H1 (cell line): ENCODE measurements at regions not wholly inside any gene's neighbourhood (a gene's known extent, or its start where the extent isn't known, plus 50 kb on each side); places are given as distances from the start of the nearest gene placed in this dataset.
A peak's percentile ranks its signal among the peaks of the same experiment; 100 is the strongest.

Experiments
- CTCF ChIA-PET: fragments of 300-600 bp; sonication (Branson Sonifier 250); formaldehyde crosslinking; loops from one replicate; lab custom pipeline; 2021; ENCODE audit not compliant: partially characterized antibody; lab: Charles Lee
- POLR2A ChIA-PET: fragments of 300-600 bp; sonication (Branson Sonifier 250); formaldehyde crosslinking; loops from one replicate; lab custom pipeline; 2021; ENCODE audit warnings: inconsistent platforms; ENCODE audit not compliant: partially characterized antibody; lab: Charles Lee
- DNase-seq, 2 experiments: peaks; one replicate each; pipeline versions ENCODE4 v3.0.0 to v3.0.0-alpha.2; 2010 to 2022; ENCODE audit warnings: low spot score in 2 of 2, low read depth in 1 of 2, mixed read lengths in 1 of 2
- FAIRE-seq: peaks from 2 replicates; lab custom pipeline; 2011; peaks lifted over from hg19 to GRCh38; lab: Jason Lieb, UNC
- H2AFZ ChIP-seq: 2 replicates; pipeline ENCODE4 v1.8.1; 2012; ENCODE audit warnings: low read length, inconsistent platforms
- H2AK5ac ChIP-seq: 2 replicates; pipeline ENCODE4 v1.6.1; 2013; ENCODE audit warnings: low read depth, low read length
- H2BK120ac ChIP-seq: replicated peaks from 2 replicates; pipeline ENCODE3; 2013; ENCODE audit warnings: low read depth, low read length, inconsistent platforms
- H2BK12ac ChIP-seq: 2 replicates; pipeline ENCODE4 v1.6.1; 2013; ENCODE audit warnings: low read depth, low read length
- H2BK15ac ChIP-seq: 2 replicates; pipeline ENCODE4 v1.6.1; 2013; ENCODE audit warnings: low read length
- H2BK20ac ChIP-seq: 2 replicates; pipeline ENCODE4 v1.6.1; 2013; ENCODE audit warnings: low read length
- H2BK5ac ChIP-seq: 2 replicates; pipeline ENCODE4 v1.6.1; 2013; ENCODE audit warnings: low read depth, low read length
- H3K14ac ChIP-seq: 2 replicates; pipeline ENCODE4 v1.6.1; 2013; ENCODE audit warnings: inconsistent platforms; ENCODE audit not compliant: insufficient read length
- H3K18ac ChIP-seq: 2 replicates; pipeline ENCODE4 v1.6.1; 2013; ENCODE audit warnings: low read length; ENCODE audit errors: extremely low read depth
- H3K23ac ChIP-seq: 2 replicates; pipeline ENCODE4 v1.6.1; 2013; ENCODE audit warnings: inconsistent platforms; ENCODE audit not compliant: insufficient read length
- H3K23me2 ChIP-seq: 2 replicates; pipeline ENCODE4 v1.6.1; 2013; ENCODE audit warnings: low read depth, low read length
- H3K27ac ChIP-seq: 2 replicates; pipeline ENCODE4 v1.6.1; 2011; ENCODE audit warnings: low read depth, low read length, inconsistent platforms
- H3K27me3 ChIP-seq, 4 experiments: replicated peaks in 1 of 4; 1 replicate in 1 of 4; 2 replicates in 3 of 4; pipeline versions ENCODE4 v1.6.1 to v1.8.1; 2011 to 2013; ENCODE audit warnings: low read length in 3 of 4, mild to moderate bottlenecking in 3 of 4, inconsistent platforms in 2 of 4, mixed read lengths in 2 of 4, moderate library complexity in 1 of 4; ENCODE audit not compliant: control insufficient read depth in 3 of 4, insufficient read depth in 3 of 4; ENCODE audit errors: extremely low read depth in 1 of 4
- H3K36me3 ChIP-seq, 4 experiments: 2 replicates each; pipeline versions ENCODE4 v1.6.1 to v1.8.1; 2011 to 2013; ENCODE audit warnings: mild to moderate bottlenecking in 4 of 4, low read length in 3 of 4, moderate library complexity in 2 of 4, control low read depth in 1 of 4, inconsistent platforms in 1 of 4; ENCODE audit not compliant: insufficient read depth in 4 of 4, control insufficient read depth in 2 of 4
- H3K4ac ChIP-seq: replicated peaks from 2 replicates; pipeline ENCODE3; 2013; ENCODE audit warnings: low read length, low read depth, mixed read lengths, inconsistent platforms; ENCODE audit not compliant: insufficient read length
- H3K4me1 ChIP-seq, 4 experiments: replicated peaks in 1 of 4; 1 replicate in 1 of 4; 2 replicates in 3 of 4; pipeline versions ENCODE4 v1.6.1 to v1.8.1; 2011 to 2013; ENCODE audit warnings: low read length in 3 of 4, inconsistent platforms in 2 of 4, mixed read lengths in 1 of 4; ENCODE audit not compliant: insufficient read depth in 4 of 4, control insufficient read depth in 3 of 4
- H3K4me2 ChIP-seq, 2 experiments: 2 replicates each; pipeline versions ENCODE4 v1.6.1 to v1.8.1; 2011 to 2013; ENCODE audit warnings: low read depth in 2 of 2, low read length in 2 of 2, control low read depth in 1 of 2, inconsistent platforms in 1 of 2, mild to moderate bottlenecking in 1 of 2; ENCODE audit not compliant: insufficient read depth in 1 of 2
- H3K4me3 ChIP-seq, 4 experiments: fragments of 200-600, 300-600 bp in 1 of 4; sonication (generic), shearing (Covaris generic), sonication (Bioruptor Twin) in 1 of 4; 2 replicates each; pipeline versions ENCODE4 v1.5.1 to v1.8.1; 2011 to 2016; ENCODE audit warnings: low read length in 4 of 4, low read depth in 3 of 4, control low read depth in 2 of 4, inconsistent platforms in 2 of 4, mild to moderate bottlenecking in 2 of 4, mixed read lengths in 1 of 4, moderate library complexity in 1 of 4; ENCODE audit not compliant: insufficient read depth in 2 of 4; ENCODE audit errors: extremely low read depth in 1 of 4
- H3K56ac ChIP-seq: replicated peaks from 2 replicates; pipeline ENCODE3; 2013; ENCODE audit warnings: low read depth, mild to moderate bottlenecking, mixed read lengths, low read length, inconsistent platforms; ENCODE audit not compliant: insufficient read length
- H3K79me1 ChIP-seq: 2 replicates; pipeline ENCODE4 v1.6.1; 2013; ENCODE audit warnings: low read depth, low read length, control low read depth
- H3K79me2 ChIP-seq, 2 experiments: 2 replicates each; pipeline versions ENCODE4 v1.6.1 to v1.8.1; 2012 to 2013; ENCODE audit warnings: low read length in 2 of 2, mild to moderate bottlenecking in 2 of 2, inconsistent platforms in 1 of 2; ENCODE audit not compliant: insufficient read depth in 2 of 2, control insufficient read depth in 1 of 2
- H3K9ac ChIP-seq, 4 experiments: replicated peaks in 1 of 4; 1 replicate in 1 of 4; 2 replicates in 3 of 4; pipeline versions ENCODE4 v1.6.1 to v1.8.1; 2011 to 2013; ENCODE audit warnings: low read depth in 3 of 4, low read length in 3 of 4, control low read depth in 2 of 4, mild to moderate bottlenecking in 2 of 4, moderate library complexity in 2 of 4, inconsistent platforms in 1 of 4; ENCODE audit errors: extremely low read depth in 1 of 4
- H3K9me3 ChIP-seq, 2 experiments: 2 replicates each; pipeline versions ENCODE4 v1.6.1 to v1.8.1; 2012 to 2013; ENCODE audit warnings: mild to moderate bottlenecking in 2 of 2, moderate library complexity in 2 of 2, control low read depth in 1 of 2, inconsistent platforms in 1 of 2, low read depth in 1 of 2, low read length in 1 of 2, mixed read lengths in 1 of 2; ENCODE audit not compliant: insufficient read depth in 2 of 2
- H4K20me1 ChIP-seq, 2 experiments: replicated peaks in 1 of 2; 2 replicates each; pipeline versions ENCODE3 to v1.8.1; 2011 to 2013; ENCODE audit warnings: inconsistent platforms in 2 of 2, low read length in 2 of 2, mild to moderate bottlenecking in 1 of 2; ENCODE audit not compliant: insufficient read depth in 2 of 2, control insufficient read depth in 1 of 2
- H4K5ac ChIP-seq: 2 replicates; pipeline ENCODE4 v1.6.1; 2013; ENCODE audit warnings: low read length, low read depth, mixed read lengths, inconsistent platforms; ENCODE audit not compliant: insufficient read length
- H4K8ac ChIP-seq: 2 replicates; pipeline ENCODE4 v1.8.0; 2013; ENCODE audit warnings: mild to moderate bottlenecking, moderate library complexity, low read length, inconsistent platforms; ENCODE audit not compliant: insufficient read depth; ENCODE audit errors: extremely low read depth
- H4K91ac ChIP-seq: replicated peaks from 2 replicates; pipeline ENCODE3; 2013; ENCODE audit warnings: low read length, mixed read lengths, inconsistent platforms; ENCODE audit not compliant: insufficient read length
- BRCA1 ChIP-seq: IDR thresholded peaks from 2 replicates; pipeline ENCODE4 v1.6.1; 2012; ENCODE audit warnings: low read depth, low read length, improper control_type of control experiment
- CHD1 ChIP-seq: IDR thresholded peaks from 2 replicates; pipeline ENCODE4 v1.6.1; 2012; ENCODE audit warnings: low read depth, low read length, improper control_type of control experiment
- FOSL1 ChIP-seq: IDR thresholded peaks from 2 replicates; pipeline ENCODE4 v1.6.1; 2011; ENCODE audit warnings: mild to moderate bottlenecking, low read depth, low read length, moderate library complexity; ENCODE audit not compliant: insufficient read depth
- GTF2F1 ChIP-seq: IDR thresholded peaks from 2 replicates; pipeline ENCODE4 v1.6.1; 2012; ENCODE audit warnings: low read depth, low read length, improper control_type of control experiment, borderline replicate concordance
- KDM5A ChIP-seq: fragments of 200-600 bp; IDR thresholded peaks from 2 replicates; pipeline ENCODE4 v1.7.1; 2012; ENCODE audit warnings: mild to moderate bottlenecking, low read length, inconsistent platforms, mixed read lengths
- POLR2A ChIP-seq, 2 experiments: IDR thresholded peaks; 1 replicate in 1 of 2; 2 replicates in 1 of 2; pipeline ENCODE4 v1.6.1; 2011; ENCODE audit warnings: low read depth in 2 of 2, low read length in 2 of 2, mild to moderate bottlenecking in 2 of 2; ENCODE audit errors: control extremely low read depth in 1 of 2
- RXRA ChIP-seq: IDR thresholded peaks from 2 replicates; pipeline ENCODE4 v1.6.1; 2011; ENCODE audit warnings: low read depth, mild to moderate bottlenecking, low read length, moderate library complexity; ENCODE audit not compliant: insufficient read depth
- SAP30 ChIP-seq: fragments of 300-600 bp; sonication (generic); IDR thresholded peaks from 2 replicates; pipeline ENCODE4 v1.7.1; 2012; ENCODE audit warnings: low read length, moderate library complexity, mild to moderate bottlenecking, inconsistent platforms; ENCODE audit not compliant: insufficient read depth, insufficient replicate concordance
- TAF1 ChIP-seq: IDR thresholded peaks from 2 replicates; pipeline ENCODE4 v1.6.1; 2011; ENCODE audit warnings: mild to moderate bottlenecking, low read depth, low read length
- YY1 ChIP-seq: IDR thresholded peaks from 2 replicates; pipeline ENCODE4 v1.6.1; 2011; ENCODE audit warnings: low read depth, mild to moderate bottlenecking, low read length
- WGBS, 2 experiments: shearing (Covaris generic) in 1 of 2; methylation state at CpG; one replicate each; pipeline versions ENCODE4 v1.1.6 to v1.1.7; 2013 to 2015; ENCODE audit warnings: low lambda C conversion rate in 2 of 2, mixed read lengths in 2 of 2, inconsistent platforms in 1 of 2, low coverage in 1 of 2, missing lambda C conversion rate in 1 of 2; ENCODE audit not compliant: insufficient replicate concordance in 2 of 2, insufficient coverage in 1 of 2, insufficient read length in 1 of 2; ENCODE audit errors: extremely low coverage in 1 of 2, missing lambda C conversion rate in 1 of 2; 5-methylcytosine and 5-hydroxymethylcytosine counted together

DNA sequence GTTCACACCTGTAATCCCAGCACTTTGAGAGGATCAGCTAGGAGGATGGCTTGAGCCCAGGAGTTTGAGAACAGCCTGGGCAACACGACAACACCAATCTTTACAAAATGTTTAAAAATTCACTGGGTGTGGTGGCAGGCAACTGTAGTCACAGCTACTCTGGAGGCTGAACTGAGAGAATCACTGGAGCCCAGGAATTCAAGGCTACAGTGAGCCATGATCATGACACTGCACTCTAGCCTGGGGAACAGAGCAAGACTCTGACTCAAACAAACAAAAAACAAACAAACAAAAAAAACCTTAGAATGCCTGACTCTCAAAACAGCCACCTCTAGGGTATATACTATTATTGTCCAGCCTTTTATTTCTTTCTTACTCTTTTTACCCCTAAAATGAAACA is 56.5 kb upstream of the PAPSS2 start:
- FAIRE-seq (no peak), DNase-seq (no peak)
- Histone ChIP-seq H3K4me2 (no peak overlapping the region), H3K36me3 (no peaks in the 10 kb centered on the region), H3K56ac (no peak overlapping the region), H2BK20ac (0 out of 2 replicates have a peak overlapping the region, but pooled peaks have one; percentile 13), H3K27me3 (no peaks in the 10 kb centered on the region), H2BK5ac (no peak overlapping the region), H3K9ac (no peak overlapping the region), H3K79me1 (no peaks in the 10 kb centered on the region), H3K4me3 (no peak overlapping the region), H3K18ac (no peak overlapping the region), H2AK5ac (no peak overlapping the region), H3K27ac (no peak overlapping the region), H2BK15ac (no peak overlapping the region), H3K4me1 (peaks cover 0 to 9% (median 3%) of the 10 kb centered on the region in 4 experiments; a peak in 3 of 7 replicates), H3K4ac (no peak overlapping the region), H3K79me2 (no peaks in the 10 kb centered on the region), H4K5ac (no peak overlapping the region), H4K20me1 (no peaks in the 10 kb centered on the region), H4K8ac (no peak overlapping the region), H3K23me2 (no peaks in the 10 kb centered on the region), H2BK12ac (no peak overlapping the region), H2BK120ac (no peak overlapping the region), H3K14ac (no peak overlapping the region), H3K23ac (no peak overlapping the region), H4K91ac (no peak overlapping the region), H2AFZ (no peak overlapping the region), H3K9me3 (no peaks in the 10 kb centered on the region)
- ChIA-PET POLR2A (interaction anchor here (0.7 to 1.1 kb wide), 2 partner anchors 24 to 39 kb away, joined by 3 read pairs; no protein-coding TSS in a partner anchor), CTCF (interaction anchor here (0.9 kb wide), 1 partner anchor 43 kb away, joined by 3 read pairs; no protein-coding TSS in a partner anchor)
- 90% methylated on average over 1 of the region's 1 CpG; no CpG with 5 or more reads in 1 of the 2 experiments for WGBS, 2 experiments
- TF ChIP-seq TAF1 (no peak), GTF2F1 (no peak), RXRA (no peak), CHD1 (no peak), BRCA1 (no peak), POLR2A (IDR thresholded peaks at IDR 0.05; ENCODE audit: control extremely low read depth in 1 of 2, low read depth in 2 of 2, low read length in 2 of 2) (no peak), FOSL1 (no peak), YY1 (no peak), SAP30 (no peak), KDM5A (no peak)
